Endothelial cell of umbilical vein (primary cell): ENCODE measurements at regions not wholly inside any gene's neighbourhood (a gene's known extent, or its start where the extent isn't known, plus 50 kb on each side); places are given as distances from the start of the nearest gene placed in this dataset.

Source experiments
- BruUV-seq: library from RNA; stranded (reverse); fragments of 400-500 nt; replicated peaks from 2 replicates; lab custom pipeline; 2021; lab: Mats Ljungman, UMichigan
- CTCF ChIA-PET: fragments of 300-600, 350-600 bp; sonication (Branson Sonifier 250); formaldehyde crosslinking; loops from one replicate; lab custom pipeline; 2021; ENCODE audit warnings: antibody characterized with exemption, inconsistent platforms; lab: Charles Lee
- POLR2A ChIA-PET: fragments of 300-600, 350-600 bp; sonication (Branson Sonifier 250); formaldehyde crosslinking; loops from one replicate; lab custom pipeline; 2021; ENCODE audit warnings: antibody characterized with exemption, inconsistent platforms; lab: Charles Lee
- DNase-seq: peaks from one replicate; pipeline ENCODE4 v3.0.0-alpha.2; 2011; ENCODE audit warnings: low read depth, low spot score
- FAIRE-seq: peaks from 2 replicates; lab custom pipeline; 2011; peaks lifted over from hg19 to GRCh38; lab: Jason Lieb, UNC
- H2AFZ ChIP-seq: 2 replicates; pipeline ENCODE4 v1.6.0; 2012; ENCODE audit warnings: low read depth, low read length, control low read depth, inconsistent platforms
- H3K27ac ChIP-seq: 2 replicates; pipeline ENCODE4 v1.5.1; 2011; ENCODE audit warnings: low read depth, mild to moderate bottlenecking, control low read depth, low read length, moderate library complexity; ENCODE audit not compliant: insufficient read depth
- H3K27me3 ChIP-seq, 2 experiments: 2 replicates each; pipeline versions ENCODE4 v1.6.0 to v1.6.1; 2011; ENCODE audit warnings: low read length in 2 of 2, mixed read lengths in 1 of 2; ENCODE audit not compliant: control insufficient read depth in 2 of 2, insufficient read depth in 2 of 2
- H3K36me3 ChIP-seq, 2 experiments: 2 replicates in 1 of 2; 3 replicates in 1 of 2; pipeline ENCODE4 v1.5.1; 2011; ENCODE audit warnings: low read length in 2 of 2, mild to moderate bottlenecking in 1 of 2, moderate library complexity in 1 of 2; ENCODE audit not compliant: control insufficient read depth in 2 of 2, insufficient read depth in 2 of 2; ENCODE audit errors: extremely low read depth in 1 of 2
- H3K4me1 ChIP-seq: 3 replicates; pipeline ENCODE4 v1.5.1; 2011; ENCODE audit warnings: mild to moderate bottlenecking, low read length; ENCODE audit not compliant: control insufficient read depth, insufficient read depth; ENCODE audit errors: extremely low read depth
- H3K4me2 ChIP-seq: 2 replicates; pipeline ENCODE4 v1.6.1; 2011; ENCODE audit warnings: low read length, control low read depth, mixed read lengths; ENCODE audit not compliant: insufficient read depth
- H3K4me3 ChIP-seq, 3 experiments: fragments of 200-600 bp in 1 of 3; sonication (generic), shearing (Covaris generic) in 1 of 3; replicated peaks in 1 of 3; 2 replicates each; pipeline ENCODE4 v1.5.1; 2011 to 2016; ENCODE audit warnings: control low read depth in 3 of 3, low read length in 3 of 3, mild to moderate bottlenecking in 2 of 3, inconsistent platforms in 1 of 3, low read depth in 1 of 3, moderate library complexity in 1 of 3; ENCODE audit not compliant: insufficient read depth in 1 of 3
- H3K79me2 ChIP-seq: 2 replicates; pipeline ENCODE4 v1.6.0; 2012; ENCODE audit warnings: low read length, inconsistent platforms; ENCODE audit not compliant: control insufficient read depth, insufficient read depth
- H3K9ac ChIP-seq: replicated peaks from 2 replicates; pipeline ENCODE3; 2011; ENCODE audit warnings: low read length, control low read depth; ENCODE audit not compliant: insufficient read depth; ENCODE audit errors: extremely low read depth
- H3K9me1 ChIP-seq: replicated peaks from 3 replicates; pipeline ENCODE4 v1.6.0; 2011; ENCODE audit warnings: mild to moderate bottlenecking, low read length; ENCODE audit not compliant: control insufficient read depth, insufficient read depth; ENCODE audit errors: extremely low read depth
- H3K9me3 ChIP-seq: replicated peaks from 2 replicates; pipeline ENCODE4 v1.5.1; 2012; ENCODE audit warnings: low read length, inconsistent platforms; ENCODE audit not compliant: control insufficient read depth, insufficient read depth
- H4K20me1 ChIP-seq: replicated peaks from 2 replicates; pipeline ENCODE3; 2011; ENCODE audit warnings: mild to moderate bottlenecking, low read length; ENCODE audit not compliant: control insufficient read depth, insufficient read depth; ENCODE audit errors: extremely low read depth
- EZH2 ChIP-seq: IDR thresholded peaks from 2 replicates; pipeline ENCODE4 v1.6.1; 2012; ENCODE audit warnings: borderline replicate concordance, low read depth, mild to moderate bottlenecking, moderate library complexity, low read length, inconsistent platforms; ENCODE audit not compliant: severe bottlenecking
- FOS ChIP-seq: IDR thresholded peaks from 2 replicates; pipeline ENCODE4 v1.6.1; 2011; ENCODE audit warnings: mild to moderate bottlenecking, low read length, moderate library complexity, borderline replicate concordance; ENCODE audit not compliant: insufficient read depth
- GATA2 ChIP-seq: IDR thresholded peaks from 2 replicates; pipeline ENCODE4 v1.7.0; 2011; ENCODE audit warnings: low read depth, mild to moderate bottlenecking, moderate library complexity, mixed read lengths, low read length; ENCODE audit not compliant: insufficient read length, insufficient read depth
- JUN ChIP-seq: IDR thresholded peaks from 2 replicates; pipeline ENCODE4 v1.6.1; 2011; ENCODE audit warnings: borderline replicate concordance, low read depth; ENCODE audit not compliant: insufficient read length, insufficient read depth
- MYC ChIP-seq: IDR thresholded peaks from one replicate; pipeline ENCODE4 v1.6.1; 2011; ENCODE audit warnings: mild to moderate bottlenecking, low read depth, low read length
- POLR2A ChIP-seq: IDR thresholded peaks from 2 replicates; pipeline ENCODE4 v1.6.1; 2012; ENCODE audit warnings: low read depth, mild to moderate bottlenecking, control low read depth, low read length
- POLR2AphosphoS5 ChIP-seq: IDR thresholded peaks from 2 replicates; pipeline ENCODE4 v1.6.1; 2012; ENCODE audit warnings: low read depth, mild to moderate bottlenecking, control low read depth, low read length, moderate library complexity; ENCODE audit not compliant: insufficient read depth
- dilution Hi-C: fragments of 300-500 bp; cut with MboI; formaldehyde crosslinking; loops from one replicate; pipeline ENCODE4 v1.15.0; 2019; ENCODE audit warnings: low sequenced_read_pairs; ENCODE audit not compliant: extremely low pct_ligation_motif_present
- intact Hi-C: fragments of 100-400 bp; cut with micrococcal nuclease; formaldehyde crosslinking; loops from one replicate; pipeline ENCODE4 v1.10.0; 2022
- TF ChIP-seq, protein P1 (sequence below), 2 donors: IDR thresholded peaks; 1 replicate in 1 of 2; 2 replicates in 1 of 2; pipeline ENCODE4 v1.5.1; 2011; ENCODE audit warnings: low read length in 2 of 2, mild to moderate bottlenecking in 2 of 2, moderate library complexity in 2 of 2, control low read depth in 1 of 2, inconsistent platforms in 1 of 2, low read depth in 1 of 2; ENCODE audit not compliant: insufficient read depth in 1 of 2; ENCODE audit errors: extremely low read depth in 1 of 2
- TF ChIP-seq, protein P2 (sequence below): IDR thresholded peaks from 2 replicates; pipeline ENCODE4 v1.6.1; 2011; ENCODE audit not compliant: insufficient read depth, insufficient read length

DNA sequence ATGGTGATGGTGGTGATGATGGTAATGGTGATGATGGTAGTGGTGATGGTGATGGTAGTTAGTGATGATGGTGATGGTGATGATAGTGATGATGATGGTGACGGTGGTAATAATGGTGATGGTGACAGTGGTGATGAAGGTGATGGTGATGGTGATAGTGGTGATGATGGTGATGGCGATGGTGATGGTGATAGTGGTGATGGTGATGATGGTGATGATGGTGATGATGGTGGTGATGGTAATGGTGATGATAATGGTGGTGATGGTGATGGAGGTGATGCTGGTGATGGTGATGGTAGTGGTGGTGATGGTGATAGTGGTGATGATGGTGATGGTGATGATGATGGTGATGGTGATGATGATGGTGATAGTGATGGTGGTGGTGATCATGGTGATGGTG lies 148.7 kb upstream of the TNRC6C start:
- Histone ChIP-seq H3K9me3 (no peaks in the 10 kb centered on the region), H3K4me1 (no peaks in the 10 kb centered on the region), H3K9ac (no peak overlapping the region), H2AFZ (no peak overlapping the region), H3K9me1 (no peaks in the 10 kb centered on the region), H3K36me3 (no peaks in the 10 kb centered on the region), H3K4me3 (no peak overlapping the region), H3K27me3 (no peaks in the 10 kb centered on the region), H3K27ac (no peak overlapping the region), H3K4me2 (no peak overlapping the region), H4K20me1 (no peaks in the 10 kb centered on the region), H3K79me2 (no peaks in the 10 kb centered on the region)
- TF ChIP-seq, protein P1, sequence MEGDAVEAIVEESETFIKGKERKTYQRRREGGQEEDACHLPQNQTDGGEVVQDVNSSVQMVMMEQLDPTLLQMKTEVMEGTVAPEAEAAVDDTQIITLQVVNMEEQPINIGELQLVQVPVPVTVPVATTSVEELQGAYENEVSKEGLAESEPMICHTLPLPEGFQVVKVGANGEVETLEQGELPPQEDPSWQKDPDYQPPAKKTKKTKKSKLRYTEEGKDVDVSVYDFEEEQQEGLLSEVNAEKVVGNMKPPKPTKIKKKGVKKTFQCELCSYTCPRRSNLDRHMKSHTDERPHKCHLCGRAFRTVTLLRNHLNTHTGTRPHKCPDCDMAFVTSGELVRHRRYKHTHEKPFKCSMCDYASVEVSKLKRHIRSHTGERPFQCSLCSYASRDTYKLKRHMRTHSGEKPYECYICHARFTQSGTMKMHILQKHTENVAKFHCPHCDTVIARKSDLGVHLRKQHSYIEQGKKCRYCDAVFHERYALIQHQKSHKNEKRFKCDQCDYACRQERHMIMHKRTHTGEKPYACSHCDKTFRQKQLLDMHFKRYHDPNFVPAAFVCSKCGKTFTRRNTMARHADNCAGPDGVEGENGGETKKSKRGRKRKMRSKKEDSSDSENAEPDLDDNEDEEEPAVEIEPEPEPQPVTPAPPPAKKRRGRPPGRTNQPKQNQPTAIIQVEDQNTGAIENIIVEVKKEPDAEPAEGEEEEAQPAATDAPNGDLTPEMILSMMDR (IDR thresholded peaks at IDR 0.05; ENCODE audit: extremely low read depth in 1 of 2, insufficient read depth in 1 of 2, low read depth in 1 of 2, low read length in 2 of 2), result no peak
- TF ChIP-seq, protein P2, sequence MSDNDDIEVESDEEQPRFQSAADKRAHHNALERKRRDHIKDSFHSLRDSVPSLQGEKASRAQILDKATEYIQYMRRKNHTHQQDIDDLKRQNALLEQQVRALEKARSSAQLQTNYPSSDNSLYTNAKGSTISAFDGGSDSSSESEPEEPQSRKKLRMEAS, result no peak
- TF ChIP-seq FOS (no peak), POLR2A (no peak), GATA2 (no peak), POLR2AphosphoS5 (no peak), EZH2 (no peak), JUN (no peak), MYC (no peak)
- dilution Hi-C loops, result no loop called here
- intact Hi-C loops, result no loop called here
- POLR2A ChIA-PET, result no interaction called here
- no peak for DNase-seq
- CTCF ChIA-PET, result no interaction called here
- FAIRE-seq, result peak; percentile 4
- BruUV-seq, result no TSS peak
